OCI-LY1 (cell line): ENCODE measurements at regions not wholly inside any gene's neighbourhood (a gene's known extent, or its start where the extent isn't known, plus 50 kb on each side); places are given as distances from the start of the nearest gene placed in this dataset.

Experiments
- H2AFZ ChIP-seq: fragments of 200-600 bp; sonication (generic), shearing (Covaris generic); 2 replicates; pipeline ENCODE4 v1.6.0; 2014; ENCODE audit warnings: antibody characterized with exemption, mild to moderate bottlenecking, low read length
- H3F3A ChIP-seq: fragments of 200-600 bp; sonication (generic), shearing (Covaris generic); 2 replicates; pipeline ENCODE4 v1.6.0; 2014; ENCODE audit warnings: mild to moderate bottlenecking, antibody characterized with exemption, low read length, moderate library complexity; ENCODE audit not compliant: insufficient read depth
- H3K27ac ChIP-seq: fragments of 200-600 bp; sonication (generic); 2 replicates; pipeline ENCODE4 v1.5.1; 2014; ENCODE audit warnings: low read length, mixed run types, mild to moderate bottlenecking, low read depth; ENCODE audit not compliant: poor library complexity, severe bottlenecking
- H3K27me3 ChIP-seq: fragments of 200-600 bp; sonication (generic); 2 replicates; pipeline ENCODE4 v1.6.0; 2014; ENCODE audit warnings: antibody characterized with exemption, mild to moderate bottlenecking, low read length, moderate library complexity; ENCODE audit not compliant: insufficient read depth
- H3K36me3 ChIP-seq: fragments of 200-600 bp; sonication (generic); 2 replicates; pipeline ENCODE4 v1.6.1; 2014; ENCODE audit warnings: mild to moderate bottlenecking, antibody characterized with exemption, low read length, moderate library complexity, mixed read lengths; ENCODE audit not compliant: insufficient read depth
- H3K4me1 ChIP-seq: fragments of 200-600 bp; sonication (generic); 2 replicates; pipeline ENCODE4 v1.5.1; 2014; ENCODE audit warnings: mild to moderate bottlenecking, low read length, moderate library complexity; ENCODE audit not compliant: insufficient read depth, severe bottlenecking
- H3K4me2 ChIP-seq: fragments of 200-600 bp; sonication (generic), shearing (Covaris generic); 2 replicates; pipeline ENCODE4 v1.6.1; 2014; ENCODE audit warnings: low read length
- H3K4me3 ChIP-seq: fragments of 200-600 bp; sonication (generic); 2 replicates; pipeline ENCODE4 v1.5.1; 2014; ENCODE audit warnings: low read length, low read depth, mild to moderate bottlenecking, mixed read lengths; ENCODE audit not compliant: poor library complexity, severe bottlenecking
- H3K79me2 ChIP-seq: fragments of 200-600 bp; shearing (Covaris generic); 2 replicates; pipeline ENCODE4 v1.6.1; 2016; ENCODE audit warnings: mixed run types, low read length, mixed read lengths; ENCODE audit not compliant: insufficient read depth
- H3K9ac ChIP-seq: fragments of 200-600 bp; sonication (generic), shearing (Covaris generic); 2 replicates; pipeline ENCODE4 v1.6.1; 2014; ENCODE audit warnings: mild to moderate bottlenecking, low read length, mixed read lengths
- H3K9me2 ChIP-seq: fragments of 200-600 bp; sonication (generic), shearing (Covaris generic); 2 replicates; pipeline ENCODE4 v1.6.1; 2014; ENCODE audit warnings: low read depth, mild to moderate bottlenecking, low read length, mixed read lengths
- H3K9me3 ChIP-seq: fragments of 200-600 bp; shearing (Covaris generic); 2 replicates; pipeline ENCODE4 v1.6.1; 2014; ENCODE audit warnings: low read length, mixed read lengths
- H4K20me1 ChIP-seq: fragments of 200-600 bp; sonication (generic), shearing (Covaris generic); 2 replicates; pipeline ENCODE4 v1.6.0; 2016; ENCODE audit warnings: mild to moderate bottlenecking, low read length; ENCODE audit not compliant: insufficient read depth
- CTCF ChIP-seq: fragments of 200-600 bp; sonication (generic), shearing (Covaris generic); IDR thresholded peaks from 2 replicates; pipeline ENCODE4 v1.5.1; 2017; ENCODE audit warnings: mild to moderate bottlenecking, antibody characterized with exemption, low read length, moderate library complexity, mixed read lengths
- EZH2 ChIP-seq: fragments of 200-600 bp; sonication (generic), shearing (Covaris generic); IDR thresholded peaks from 2 replicates; pipeline ENCODE4 v1.8.0; 2017; ENCODE audit warnings: borderline replicate concordance, mixed run types, mild to moderate bottlenecking, antibody characterized with exemption, low read length, moderate library complexity, mixed read lengths

GRCh38 chr1:29575277-29575676, 339.0 kb downstream of the PTPRU start:
- TF ChIP-seq CTCF (no peak), EZH2 (no peak)
- Histone ChIP-seq H3K27ac (no peak overlapping the region), H3K36me3 (no peaks in the 10 kb centered on the region), H3K27me3 (no peaks in the 10 kb centered on the region), H3K9me3 (no peaks in the 10 kb centered on the region), H2AFZ (no peak overlapping the region), H3K9me2 (no peaks in the 10 kb centered on the region), H3F3A (no peaks in the 10 kb centered on the region), H3K4me2 (no peak overlapping the region), H3K4me3 (no peak overlapping the region), H3K79me2 (no peaks in the 10 kb centered on the region), H3K4me1 (no peaks in the 10 kb centered on the region), H3K9ac (no peak overlapping the region), H4K20me1 (no peaks in the 10 kb centered on the region)

- no peak overlapping the region for H3K4me3 ChIP-seq
- no peaks in the 10 kb centered on the region for H3K79me2 ChIP-seq
- TF ChIP-seq EZH2 (no peak), CTCF (no peak)
These were observed 338.5 kb downstream of the PTPRU start for GRCh38 chr1:29574871-29575270.

GRCh38 chr1:29569971-29570634, 333.8 kb downstream of the PTPRU start:
- no peak overlapping the region for H3K27ac ChIP-seq
- H3K9me3 ChIP-seq: peaks cover 4% of the 10 kb centered on the region; the same call in 1 of the 2 replicates
- no peaks in the 10 kb centered on the region for H3K9me2 ChIP-seq
- no peaks in the 10 kb centered on the region for H4K20me1 ChIP-seq
- H3K79me2 ChIP-seq: no peaks in the 10 kb centered on the region
- no peak overlapping the region for H3K4me3 ChIP-seq
- H3K4me1 ChIP-seq: no peaks in the 10 kb centered on the region
- H3K27me3 ChIP-seq: no peaks in the 10 kb centered on the region
- no peak for TF ChIP-seq EZH2
- no peak for TF ChIP-seq CTCF
- no peaks in the 10 kb centered on the region for H3K36me3 ChIP-seq
- no peak overlapping the region for H3K9ac ChIP-seq
- no peak overlapping the region for H2AFZ ChIP-seq
- no peak overlapping the region for H3K4me2 ChIP-seq
- no peaks in the 10 kb centered on the region for H3F3A ChIP-seq

More at GRCh38 chr1:29574871-29575270, 338.5 kb downstream of the PTPRU start:
- H3K27me3 ChIP-seq: no peaks in the 10 kb centered on the region
- H3K36me3 ChIP-seq: no peaks in the 10 kb centered on the region
- H2AFZ ChIP-seq: no peak overlapping the region
- no peaks in the 10 kb centered on the region for H4K20me1 ChIP-seq
- no peaks in the 10 kb centered on the region for H3F3A ChIP-seq
- no peaks in the 10 kb centered on the region for H3K9me2 ChIP-seq
- no peak overlapping the region for H3K4me2 ChIP-seq
- H3K9me3 ChIP-seq: no peaks in the 10 kb centered on the region
- no peak overlapping the region for H3K27ac ChIP-seq
- no peaks in the 10 kb centered on the region for H3K4me1 ChIP-seq
- no peak overlapping the region for H3K9ac ChIP-seq
